GM12892 (cell line): ENCODE measurements at regions not wholly inside any gene's neighbourhood (a gene's known extent, or its start where the extent isn't known, plus 50 kb on each side); places are given as distances from the start of the nearest gene placed in this dataset.

ENCODE experiments used
- POLR2A ChIP-seq: IDR thresholded peaks from 2 replicates; pipeline ENCODE4 v1.6.1; 2011; ENCODE audit warnings: low read depth, low read length, control low read depth
- POLR2AphosphoS5 ChIP-seq: IDR thresholded peaks from 2 replicates; pipeline ENCODE4 v1.6.1; 2011; ENCODE audit warnings: low read depth, low read length, control low read depth

DNA sequence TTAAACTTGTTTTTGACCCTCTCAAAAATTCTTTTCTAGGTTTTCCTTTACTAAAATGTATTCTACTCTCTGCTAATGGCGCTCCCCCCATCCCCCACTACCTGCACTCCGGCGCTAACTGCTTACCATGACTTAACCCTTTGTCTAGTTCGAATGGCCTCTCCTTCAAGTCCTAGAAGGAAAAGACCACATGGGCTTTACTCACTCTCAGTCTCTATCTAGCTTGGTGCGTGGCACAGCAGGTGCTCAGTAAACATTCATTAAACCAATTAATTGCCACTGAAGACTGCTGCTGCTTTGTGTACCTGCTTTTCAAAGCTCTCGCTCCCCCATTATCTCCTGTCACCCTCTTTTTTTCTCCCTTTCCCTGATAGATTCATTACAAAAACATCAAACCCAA, 457.7 kb upstream of the THRB start:
- TF ChIP-seq POLR2A (no peak), POLR2AphosphoS5 (no peak)
